K562 (cell line): ENCODE measurements at regions not wholly inside any gene's neighbourhood (a gene's known extent, or its start where the extent isn't known, plus 50 kb on each side); places are given as distances from the start of the nearest gene placed in this dataset.

Source experiments
- ATAC-seq: fragments of 200-7000 bp; cut with Tn5 transposase; 3 replicates; pipeline ENCODE4 v1.9.1; 2020; ENCODE audit warnings: moderate library complexity
- BruUV-seq: library from RNA; stranded (reverse); fragments of 400-500 nt; replicated peaks from 2 replicates; lab custom pipeline; 2021; lab: Mats Ljungman, UMichigan
- CTCF ChIA-PET: fragments of 300-600 bp; formaldehyde crosslinking; extraction: SDS; loops from one replicate; lab custom pipeline; 2021; ENCODE audit warnings: low intra/inter-chr PET ratio; lab: Yijun Ruan, JAX
- POLR2A ChIA-PET: fragments of 300-600, 350-650 bp; sonication (Branson Sonifier 250); formaldehyde crosslinking; extraction: SDS; loops from one replicate; lab custom pipeline; 2021; ENCODE audit warnings: antibody characterized with exemption, inconsistent platforms; lab: Yijun Ruan, JAX
- DNase-seq, 4 experiments: peaks; one replicate each; pipeline versions ENCODE4 v3.0.0 to v3.0.0-alpha.2; 2011 to 2018; ENCODE audit warnings: low spot score in 3 of 4, mixed read lengths in 3 of 4; ENCODE audit errors: extremely low read depth in 1 of 4
- FAIRE-seq: peaks from 2 replicates; lab custom pipeline; 2011; peaks lifted over from hg19 to GRCh38; lab: Jason Lieb, UNC
- H2AFZ ChIP-seq: 2 replicates; pipeline ENCODE4 v1.6.0; 2011; ENCODE audit warnings: low read depth, low read length, control low read depth, inconsistent platforms
- H3K27ac ChIP-seq: fragments of 200-600 bp; 3 replicates; pipeline ENCODE4 v1.8.0; 2011; ENCODE audit warnings: low read depth, mild to moderate bottlenecking, control low read depth, inconsistent platforms, low read length, moderate library complexity, mixed read lengths; ENCODE audit errors: extremely low read depth
- H3K27me3 ChIP-seq, 2 experiments: fragments of 300-600 bp in 1 of 2; 2 replicates in 1 of 2; 3 replicates in 1 of 2; pipeline versions ENCODE4 v1.6.0 to v1.8.0; 2011; ENCODE audit warnings: inconsistent platforms in 2 of 2, low read length in 2 of 2, mild to moderate bottlenecking in 1 of 2, mixed read lengths in 1 of 2, moderate library complexity in 1 of 2; ENCODE audit not compliant: control insufficient read depth in 2 of 2, insufficient read depth in 2 of 2
- H3K36me3 ChIP-seq: fragments of 300-600 bp; 3 replicates; pipeline ENCODE4 v1.8.0; 2011; ENCODE audit warnings: mild to moderate bottlenecking, low read length, inconsistent platforms; ENCODE audit not compliant: control insufficient read depth, insufficient read depth
- H3K4me1 ChIP-seq, 2 experiments: fragments of 200-600 bp in 1 of 2; replicated peaks in 1 of 2; 2 replicates in 1 of 2; 3 replicates in 1 of 2; pipeline versions ENCODE4 v1.5.1 to v1.8.0; 2011; ENCODE audit warnings: inconsistent platforms in 2 of 2, low read length in 2 of 2, mild to moderate bottlenecking in 1 of 2, mixed read lengths in 1 of 2, moderate library complexity in 1 of 2; ENCODE audit not compliant: control insufficient read depth in 2 of 2, insufficient read depth in 2 of 2
- H3K4me2 ChIP-seq: 2 replicates; pipeline ENCODE4 v1.6.1; 2011; ENCODE audit warnings: low read length, control low read depth, inconsistent platforms, mixed read lengths; ENCODE audit not compliant: insufficient read depth
- H3K4me3 ChIP-seq: fragments of 200-600 bp; sonication (generic), shearing (Covaris generic); 2 replicates; pipeline ENCODE4 v1.5.1; 2016; ENCODE audit warnings: control low read depth, inconsistent platforms
- H3K79me2 ChIP-seq: fragments of 200-600 bp; 3 replicates; pipeline ENCODE4 v1.8.0; 2011; ENCODE audit warnings: low read length, inconsistent platforms; ENCODE audit not compliant: control insufficient read depth, insufficient read depth
- H3K9ac ChIP-seq, 2 experiments: 2 replicates each; pipeline versions ENCODE4 v1.6.0 to v1.6.1; 2011; ENCODE audit warnings: low read depth in 2 of 2, low read length in 2 of 2, control low read depth in 1 of 2, inconsistent platforms in 1 of 2, mild to moderate bottlenecking in 1 of 2, mixed read lengths in 1 of 2; ENCODE audit not compliant: insufficient read depth in 1 of 2
- H3K9me1 ChIP-seq: one replicate; pipeline ENCODE4 v1.6.0; 2011; ENCODE audit warnings: inconsistent platforms, mild to moderate bottlenecking, low read length, moderate library complexity; ENCODE audit not compliant: control insufficient read depth, insufficient read depth
- H3K9me3 ChIP-seq: replicated peaks from 2 replicates; pipeline ENCODE4 v1.5.1; 2011; ENCODE audit warnings: low read depth, low read length, inconsistent platforms; ENCODE audit not compliant: control insufficient read depth, insufficient read depth
- H4K20me1 ChIP-seq: replicated peaks from 2 replicates; pipeline ENCODE4 v1.6.1; 2011; ENCODE audit warnings: low read length, inconsistent platforms, mixed read lengths; ENCODE audit not compliant: control insufficient read depth, insufficient read depth
- DPF2 ChIP-seq: fragments of 450-650 bp; IDR thresholded peaks from 2 replicates; pipeline ENCODE4 v1.6.1; 2016
- MEIS2 ChIP-seq: fragments of 450-650 bp; IDR thresholded peaks from 2 replicates; pipeline ENCODE4 v1.6.1; 2014; ENCODE audit warnings: mild to moderate bottlenecking; ENCODE audit not compliant: partially characterized antibody
- WGBS: fragments of 100-300 bp; shearing (Covaris generic); methylation state at CpG from one replicate; pipeline ENCODE4 v1.1.6; 2016; ENCODE audit warnings: low coverage, mixed read lengths; ENCODE audit not compliant: insufficient coverage; ENCODE audit errors: missing lambda C conversion rate; 5-methylcytosine and 5-hydroxymethylcytosine counted together
- in situ Hi-C: fragments of 300-500 bp; cut with MboI; formaldehyde crosslinking; loops from 4 replicates; pipeline ENCODE4 v1.15.0; 2018; ENCODE audit warnings: inconsistent platforms, mixed read lengths
- intact Hi-C: fragments of 100-400 bp; cut with micrococcal nuclease; formaldehyde crosslinking; loops from 2 replicates; pipeline ENCODE4 v1.14.2; 2022

GRCh38 chr3:88298189-88298588 is 148.4 kb downstream of the C3orf38 start:
- ATAC-seq, result no peak
- Histone ChIP-seq H3K79me2 (no peaks in the 10 kb centered on the region), H3K4me1 (no peaks in the 10 kb centered on the region), H3K36me3 (no peaks in the 10 kb centered on the region), H3K27ac (no peak overlapping the region), H3K9me1 (no peaks in the 10 kb centered on the region), H2AFZ (no peak overlapping the region), H3K4me3 (no peak overlapping the region), H3K27me3 (no peaks in the 10 kb centered on the region), H3K4me2 (no peak overlapping the region), H4K20me1 (no peaks in the 10 kb centered on the region), H3K9me3 (no peaks in the 10 kb centered on the region), H3K9ac (no peak overlapping the region)
- 0% methylated on average over 3 of the region's 3 CpGs for WGBS
- ChIA-PET CTCF (no interaction called here), POLR2A (no interaction called here)
- FAIRE-seq, result no peak
- BruUV-seq, result no TSS peak
- DNase-seq, result no peak
- no peak for TF ChIP-seq DPF2
- in situ Hi-C loops, result no loop called here
- intact Hi-C loops, result no loop called here

- 0% methylated on average over 3 of the region's 3 CpGs for WGBS
- POLR2A ChIA-PET, result no interaction called here
- in situ Hi-C loops, result no loop called here
Observed at GRCh38 chr3:88301273-88301995, 151.7 kb downstream of the C3orf38 start.

More at GRCh38 chr3:88301273-88301995, 151.7 kb downstream of the C3orf38 start:
- no peaks in the 10 kb centered on the region for H3K36me3 ChIP-seq
- intact Hi-C loops, result no loop called here
- DNase-seq (no peak), ATAC-seq (no peak), FAIRE-seq (no peak)
- no peaks in the 10 kb centered on the region for H3K4me1 ChIP-seq
- no peak overlapping the region for H3K27ac ChIP-seq
- H3K27me3 ChIP-seq, result no peaks in the 10 kb centered on the region
- no TSS peak for BruUV-seq
- TF ChIP-seq MEIS2, result no peak
- no peaks in the 10 kb centered on the region for H3K9me1 ChIP-seq
- no peak overlapping the region for H3K4me3 ChIP-seq
- no peak overlapping the region for H3K9ac ChIP-seq
- H3K4me2 ChIP-seq, result no peak overlapping the region
- no peak overlapping the region for H2AFZ ChIP-seq
- no peaks in the 10 kb centered on the region for H3K9me3 ChIP-seq
- CTCF ChIA-PET, result no interaction called here
- H4K20me1 ChIP-seq, result no peaks in the 10 kb centered on the region
- H3K79me2 ChIP-seq, result no peaks in the 10 kb centered on the region
